GM18909 (cell line): ENCODE measurements at regions not wholly inside any gene's neighbourhood (a gene's known extent, or its start where the extent isn't known, plus 50 kb on each side); places are given as distances from the start of the nearest gene placed in this dataset.
"Not testable (repeated sequence)": the region's sequence is repeated elsewhere in the genome, so short reads cannot be mapped to it uniquely, and the experiment has no call there.

ENCODE experiments used
- ATAC-seq: cut with Tn5 transposase; IDR thresholded peaks from one replicate; pipeline ENCODE4 v1.9.1; 2021; ENCODE audit warnings: mild to moderate bottlenecking; ENCODE audit not compliant: unreplicated experiment, poor library complexity

GRCh38 chr1:170369417-170369816, 162.5 kb upstream of the GORAB start:
- no peak for ATAC-seq

- ATAC-seq: no peak
Observed at GRCh38 chr1:170370087-170370486, 161.9 kb upstream of the GORAB start.

GRCh38 chr1:170375082-170375723, 156.8 kb upstream of the GORAB start:
- no peak for ATAC-seq

- ATAC-seq: no peak
Observed at GRCh38 chr1:170376801-170377385, 155.1 kb upstream of the GORAB start.

- ATAC-seq: peak; percentile 87
Observed at GRCh38 chr1:170377440-170377839, 154.5 kb upstream of the GORAB start.

- ATAC-seq: no peak
Observed at GRCh38 chr1:170377896-170378634, 153.9 kb upstream of the GORAB start.

- no peak for ATAC-seq
Observed at GRCh38 chr1:170385750-170386149, 146.2 kb upstream of the GORAB start.

GRCh38 chr1:170388489-170388888, 143.5 kb upstream of the GORAB start:
- ATAC-seq: no peak

GRCh38 chr1:170395149-170395548, 136.8 kb upstream of the GORAB start:
- ATAC-seq: no peak

GRCh38 chr1:170397061-170397460, 134.9 kb upstream of the GORAB start:
- ATAC-seq: no peak

GRCh38 chr1:170402476-170403311, 129.3 kb upstream of the GORAB start:
- no peak for ATAC-seq

GRCh38 chr1:170407138-170407537, 124.8 kb upstream of the GORAB start:
- no peak for ATAC-seq

- no peak for ATAC-seq
Observed at GRCh38 chr1:170407581-170407980, 124.4 kb upstream of the GORAB start.

- no peak for ATAC-seq
Observed at GRCh38 chr1:170410401-170411166, 121.4 kb upstream of the GORAB start.

- no peak for ATAC-seq
Observed at GRCh38 chr1:170414989-170415709, 116.8 kb upstream of the GORAB start.

- no peak for ATAC-seq
Observed at GRCh38 chr1:170415710-170416372, 116.1 kb upstream of the GORAB start.

- ATAC-seq: no peak
Observed at GRCh38 chr1:170424346-170424745, 107.6 kb upstream of the GORAB start.

GRCh38 chr1:170426596-170426995, 105.4 kb upstream of the GORAB start:
- ATAC-seq: no peak

GRCh38 chr1:170427002-170427401, 105.0 kb upstream of the GORAB start:
- ATAC-seq: not testable (repeated sequence)
